ENCODE measurements at regions not wholly inside any gene's neighbourhood (a gene's known extent, or its start where the extent isn't known, plus 50 kb on each side); places are given as distances from the start of the nearest gene placed in this dataset.

DNA sequence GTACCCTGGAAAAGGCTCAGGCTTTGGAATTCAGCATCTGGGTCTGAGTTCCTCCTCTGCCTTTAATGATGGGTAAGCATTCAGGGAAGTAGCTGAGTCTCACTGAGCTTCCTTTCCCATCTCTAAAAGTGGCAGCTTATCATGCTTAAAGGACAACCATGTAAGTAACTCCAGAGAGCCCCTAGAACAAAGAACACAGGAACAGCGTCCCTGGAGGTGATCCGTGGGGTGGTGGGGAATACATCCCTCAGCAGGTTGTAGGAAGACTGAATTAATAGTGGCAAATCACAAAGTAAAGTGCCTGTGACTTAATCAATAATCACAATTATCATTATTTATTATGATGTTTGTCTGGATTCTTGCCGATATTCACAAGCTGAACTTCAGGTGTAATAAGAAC is 114.7 kb upstream of the ISX start:
- Histone ChIP-seq H3K4me2 (ENCODE audit: low read depth, low read length, poor library complexity, severe bottlenecking) (no peak overlapping the region), H2AFZ (ENCODE audit: low read depth, low read length, severe bottlenecking) (no peak overlapping the region), H3K27ac (ENCODE audit: low read depth, low read length) (no peak overlapping the region)

DNA sequence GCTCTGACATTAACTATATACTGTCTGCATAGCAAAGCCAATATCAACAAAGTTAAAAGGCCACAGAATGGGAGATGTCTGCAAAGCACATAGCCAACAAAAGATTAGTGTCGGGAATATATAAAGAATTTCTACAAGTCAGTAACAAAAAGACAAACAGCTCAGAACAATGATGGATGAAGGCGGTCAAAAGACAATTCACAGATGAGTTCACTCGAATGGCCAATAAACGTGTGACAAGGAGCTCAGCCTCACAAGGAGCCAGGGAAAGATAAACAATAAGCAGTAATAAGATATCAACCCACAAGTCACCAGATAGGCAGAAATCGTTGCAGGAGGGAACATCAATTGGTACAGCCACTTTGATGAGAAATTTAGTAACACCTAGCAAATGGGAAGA is 106.0 kb upstream of the ISX start:
- no peaks in the 10 kb centered on the region for H3K9me2 ChIP-seq (replicated peaks; ENCODE audit: insufficient read depth, low read length)
- H3K36me3 ChIP-seq (ENCODE audit: low read length) = no peaks in the 10 kb centered on the region
- no peaks in the 10 kb centered on the region for H3F3A ChIP-seq (ENCODE audit: insufficient read depth)
- no peaks in the 10 kb centered on the region for H3K9me3 ChIP-seq (ENCODE audit: insufficient read depth, low read length)
- no peak overlapping the region for H3K27ac ChIP-seq (ENCODE audit: low read depth, low read length)
- H3K4me2 ChIP-seq (ENCODE audit: low read depth, low read length, poor library complexity, severe bottlenecking) = no peak overlapping the region
- TF ChIP-seq, protein P1, sequence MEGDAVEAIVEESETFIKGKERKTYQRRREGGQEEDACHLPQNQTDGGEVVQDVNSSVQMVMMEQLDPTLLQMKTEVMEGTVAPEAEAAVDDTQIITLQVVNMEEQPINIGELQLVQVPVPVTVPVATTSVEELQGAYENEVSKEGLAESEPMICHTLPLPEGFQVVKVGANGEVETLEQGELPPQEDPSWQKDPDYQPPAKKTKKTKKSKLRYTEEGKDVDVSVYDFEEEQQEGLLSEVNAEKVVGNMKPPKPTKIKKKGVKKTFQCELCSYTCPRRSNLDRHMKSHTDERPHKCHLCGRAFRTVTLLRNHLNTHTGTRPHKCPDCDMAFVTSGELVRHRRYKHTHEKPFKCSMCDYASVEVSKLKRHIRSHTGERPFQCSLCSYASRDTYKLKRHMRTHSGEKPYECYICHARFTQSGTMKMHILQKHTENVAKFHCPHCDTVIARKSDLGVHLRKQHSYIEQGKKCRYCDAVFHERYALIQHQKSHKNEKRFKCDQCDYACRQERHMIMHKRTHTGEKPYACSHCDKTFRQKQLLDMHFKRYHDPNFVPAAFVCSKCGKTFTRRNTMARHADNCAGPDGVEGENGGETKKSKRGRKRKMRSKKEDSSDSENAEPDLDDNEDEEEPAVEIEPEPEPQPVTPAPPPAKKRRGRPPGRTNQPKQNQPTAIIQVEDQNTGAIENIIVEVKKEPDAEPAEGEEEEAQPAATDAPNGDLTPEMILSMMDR (IDR thresholded peaks at IDR 0.05; ENCODE audit: insufficient read depth, low read length, poor library complexity, severe bottlenecking) = no peak
- no peak overlapping the region for H2AFZ ChIP-seq (ENCODE audit: low read depth, low read length, severe bottlenecking)
- no peaks in the 10 kb centered on the region for H4K20me1 ChIP-seq (ENCODE audit: low read depth, low read length)
- no peak overlapping the region for H3K9ac ChIP-seq (ENCODE audit: low read length)
- no peak overlapping the region for H3K4me3 ChIP-seq (ENCODE audit: insufficient read depth, low read length, poor library complexity, severe bottlenecking)
- no peaks in the 10 kb centered on the region for H3K27me3 ChIP-seq (ENCODE audit: low read length)
- no peaks in the 10 kb centered on the region for H3K79me2 ChIP-seq (ENCODE audit: insufficient read depth, low read length)

More for the DNA sequence above, 114.7 kb upstream of the ISX start:
- H3K27me3 ChIP-seq (ENCODE audit: low read length) = no peaks in the 10 kb centered on the region
- H3K9me3 ChIP-seq (ENCODE audit: insufficient read depth, low read length) = no peaks in the 10 kb centered on the region
- H3K9me2 ChIP-seq (replicated peaks; ENCODE audit: insufficient read depth, low read length) = no peaks in the 10 kb centered on the region
- H3K36me3 ChIP-seq (ENCODE audit: low read length) = no peaks in the 10 kb centered on the region
- H3K9ac ChIP-seq (ENCODE audit: low read length) = no peak overlapping the region
- H3K79me2 ChIP-seq (ENCODE audit: insufficient read depth, low read length) = no peaks in the 10 kb centered on the region
- no peaks in the 10 kb centered on the region for H4K20me1 ChIP-seq (ENCODE audit: low read depth, low read length)
- no peaks in the 10 kb centered on the region for H3F3A ChIP-seq (ENCODE audit: insufficient read depth)
- TF ChIP-seq EZH2phosphoT487 (conservative IDR thresholded peaks at IDR 0.05; ENCODE audit: low read length) = no peak
- TF ChIP-seq, protein P1 (IDR thresholded peaks at IDR 0.05; ENCODE audit: insufficient read depth, low read length, poor library complexity, severe bottlenecking) = no peak
- H3K4me3 ChIP-seq (ENCODE audit: insufficient read depth, low read length, poor library complexity, severe bottlenecking) = no peak overlapping the region

DNA sequence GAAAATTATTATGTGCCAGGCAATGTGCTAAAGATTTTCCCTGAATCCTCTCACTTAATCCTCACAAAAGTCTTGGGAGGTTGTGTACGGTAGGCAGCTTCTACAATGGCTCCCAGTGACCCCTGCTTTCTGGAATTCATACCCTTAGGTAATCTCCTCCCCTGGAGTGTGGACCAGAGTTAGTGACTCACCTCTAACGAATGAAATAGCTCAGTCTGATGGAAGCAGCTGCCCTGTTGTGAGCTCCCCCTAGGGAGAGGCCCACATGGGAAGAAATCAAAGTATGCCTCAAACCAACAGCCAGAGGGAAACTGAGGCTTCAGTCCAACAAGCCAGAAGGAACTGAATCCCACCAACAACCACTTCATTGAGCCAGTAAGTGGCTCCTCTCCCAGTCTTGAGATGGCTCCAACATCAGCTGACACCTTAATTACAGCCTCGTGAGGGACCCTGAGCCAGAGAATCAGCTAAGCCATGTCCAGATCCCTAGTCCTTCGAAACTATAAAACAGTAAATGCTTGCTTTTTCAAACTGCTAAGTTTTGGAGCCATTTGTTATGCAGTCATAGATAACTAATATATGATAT is 98.9 kb upstream of the ISX start:
- no peak overlapping the region for H3K4me3 ChIP-seq (ENCODE audit: insufficient read depth, low read length, poor library complexity, severe bottlenecking)
- H3K4me2 ChIP-seq (ENCODE audit: low read depth, low read length, poor library complexity, severe bottlenecking) = no peak overlapping the region
- no peaks in the 10 kb centered on the region for H3K9me3 ChIP-seq (ENCODE audit: insufficient read depth, low read length)
- no peaks in the 10 kb centered on the region for H3K9me2 ChIP-seq (replicated peaks; ENCODE audit: insufficient read depth, low read length)
- H3F3A ChIP-seq (ENCODE audit: insufficient read depth) = no peaks in the 10 kb centered on the region
- no peak overlapping the region for H2AFZ ChIP-seq (ENCODE audit: low read depth, low read length, severe bottlenecking)
- no peaks in the 10 kb centered on the region for H3K27me3 ChIP-seq (ENCODE audit: low read length)
- no peak overlapping the region for H3K27ac ChIP-seq (ENCODE audit: low read depth, low read length)
- H3K9ac ChIP-seq (ENCODE audit: low read length) = no peak overlapping the region
- no peaks in the 10 kb centered on the region for H3K36me3 ChIP-seq (ENCODE audit: low read length)
- TF ChIP-seq, protein P1 (IDR thresholded peaks at IDR 0.05; ENCODE audit: insufficient read depth, low read length, poor library complexity, severe bottlenecking) = no peak
- TF ChIP-seq EZH2phosphoT487 (conservative IDR thresholded peaks at IDR 0.05; ENCODE audit: low read length) = no peak
- H4K20me1 ChIP-seq (ENCODE audit: low read depth, low read length) = no peaks in the 10 kb centered on the region
- H3K79me2 ChIP-seq (ENCODE audit: insufficient read depth, low read length) = no peaks in the 10 kb centered on the region

Measured in SU-DHL-6 (cell line).